Stimulated activated CD4-positive, alpha-beta T cell treated with anti-CD3 and anti-CD28 coated beads, Interleukin-2, amount 100 ng/mL, for 48 hours (primary cell): ENCODE measurements at regions not wholly inside any gene's neighbourhood (a gene's known extent, or its start where the extent isn't known, plus 50 kb on each side); places are given as distances from the start of the nearest gene placed in this dataset.

Source experiments
- DNase-seq, 2 donors: peaks; one replicate each; pipeline ENCODE4 v3.0.0-alpha.2; 2020

DNA sequence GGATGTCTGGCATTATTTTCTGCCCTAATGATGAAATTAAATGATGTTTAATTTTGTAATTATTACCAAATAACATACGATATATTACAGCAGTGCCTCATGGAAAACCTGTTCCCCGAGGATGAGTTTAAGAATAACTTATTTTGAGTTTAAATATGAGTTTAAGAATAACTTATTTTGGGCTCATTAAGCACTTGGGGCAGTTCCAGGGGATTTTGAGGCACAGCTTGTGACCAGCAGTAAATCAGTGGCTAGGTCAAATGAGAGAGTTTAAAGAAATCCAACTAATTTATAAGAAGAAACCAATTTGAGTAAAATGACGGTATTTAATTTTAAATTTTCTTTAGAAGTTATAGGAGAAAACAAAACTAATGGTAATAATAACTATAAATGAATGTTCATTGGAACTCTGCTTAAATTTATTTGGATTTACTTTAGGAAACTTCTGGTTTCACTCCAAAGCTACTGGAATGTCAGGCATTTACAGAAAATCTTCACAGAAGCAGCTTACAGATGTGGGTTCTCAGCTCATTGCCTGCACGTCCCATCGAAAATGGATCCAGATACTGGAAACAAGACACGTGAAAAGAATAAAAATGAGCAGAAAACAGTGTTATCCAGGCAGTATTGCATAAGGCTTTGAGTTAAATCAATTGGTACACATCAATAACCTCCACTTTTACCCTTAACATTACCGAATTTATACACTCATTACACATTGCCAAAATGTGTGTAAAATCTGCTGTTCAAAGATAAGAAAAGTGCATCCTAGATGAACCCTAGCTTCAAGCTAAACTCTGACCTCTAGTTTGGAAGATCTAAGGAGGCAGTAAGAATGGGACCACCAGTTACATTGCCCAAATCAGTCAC, 784.5 kb upstream of the IGFBP3 start:
- no peak for DNase-seq

DNA sequence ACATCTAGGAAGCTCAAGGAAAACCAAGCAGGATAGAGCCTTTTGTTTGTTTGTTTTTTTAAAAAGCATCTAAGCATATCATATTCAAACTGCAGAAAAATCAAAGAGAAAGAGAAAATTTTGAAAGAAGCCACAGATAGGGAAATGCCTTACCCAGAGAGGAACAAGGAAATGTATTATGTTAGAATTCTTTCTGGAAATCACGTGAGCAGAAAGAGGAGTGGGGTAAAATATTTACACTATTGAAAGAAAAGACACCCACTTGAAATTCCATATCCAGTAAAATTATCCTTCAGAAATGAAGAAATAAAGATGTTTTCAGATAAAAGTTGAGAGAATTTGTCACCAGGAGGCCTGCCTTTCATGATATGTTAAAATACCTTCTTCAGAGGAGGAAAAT, 775.7 kb upstream of the IGFBP3 start:
- no peak for DNase-seq

GRCh38 chr7:46695051-46695708, 774.1 kb upstream of the IGFBP3 start:
- DNase-seq = no peak

DNA sequence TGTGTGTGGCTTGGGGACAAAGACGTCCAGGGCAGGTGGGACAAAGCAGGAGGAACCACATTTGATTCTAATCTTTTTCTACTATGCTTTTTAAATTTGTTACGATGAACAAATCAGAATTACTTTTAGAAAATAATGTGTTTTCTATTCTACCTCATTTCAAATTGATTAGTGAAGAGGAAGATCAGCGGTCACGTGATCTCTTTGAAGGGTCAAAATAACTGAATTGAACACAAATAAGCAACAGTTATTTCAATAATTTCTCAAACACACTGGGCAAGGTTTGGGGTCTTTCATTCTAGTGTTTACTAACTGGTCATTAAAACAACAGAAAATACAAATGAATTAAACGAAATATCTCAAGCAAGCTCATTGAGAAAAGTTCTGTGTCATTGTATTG, 773.0 kb upstream of the IGFBP3 start:
- DNase-seq = no peak

- no peak for DNase-seq
These were observed 766.1 kb upstream of the IGFBP3 start for GRCh38 chr7:46687203-46687602.

DNA sequence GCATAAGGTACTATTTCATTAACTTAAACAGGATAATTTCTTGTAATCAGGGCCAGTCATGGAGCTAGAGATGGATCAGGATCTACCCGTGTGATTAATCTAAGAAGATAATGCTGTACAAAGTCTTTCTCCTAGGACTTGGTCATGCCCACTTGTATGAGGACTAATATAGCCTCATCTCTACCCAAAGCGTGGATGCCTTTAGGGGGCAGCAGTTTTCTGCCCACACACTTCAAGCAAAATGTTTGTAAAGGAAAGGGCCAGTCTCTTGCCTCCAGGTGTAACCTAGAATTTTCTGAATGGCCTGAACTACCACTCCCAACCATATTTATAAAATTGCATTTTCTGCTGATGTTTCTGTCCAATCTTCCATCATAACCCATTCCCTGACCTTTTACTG, 764.0 kb upstream of the IGFBP3 start:
- DNase-seq = no peak

- DNase-seq = no peak
These were observed 762.0 kb upstream of the IGFBP3 start for GRCh38 chr7:46682836-46683624.

- no peak for DNase-seq
These were observed 760.9 kb upstream of the IGFBP3 start for GRCh38 chr7:46681865-46682503.

DNA sequence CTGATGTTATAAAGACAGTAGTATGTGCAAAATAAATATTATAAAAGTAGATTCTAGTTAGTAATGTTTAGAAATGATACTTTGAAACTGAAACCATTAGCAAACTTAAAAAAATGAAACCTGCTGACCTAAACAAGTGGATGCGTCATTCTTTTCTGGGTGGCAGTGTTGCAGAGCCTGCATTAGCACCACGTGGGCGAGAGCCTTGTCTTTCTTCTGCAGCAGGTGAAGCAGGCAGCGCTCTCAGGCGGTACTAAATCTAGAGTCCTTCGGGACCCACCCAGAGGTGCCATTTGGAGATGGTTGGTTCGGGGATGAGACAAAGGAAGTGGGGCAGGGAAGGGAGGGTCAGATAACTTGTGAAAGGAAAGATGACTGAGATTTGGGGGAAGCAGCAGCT, 759.1 kb upstream of the IGFBP3 start:
- no peak for DNase-seq

- DNase-seq = no peak
These were observed 758.6 kb upstream of the IGFBP3 start for GRCh38 chr7:46679671-46680070.

DNA sequence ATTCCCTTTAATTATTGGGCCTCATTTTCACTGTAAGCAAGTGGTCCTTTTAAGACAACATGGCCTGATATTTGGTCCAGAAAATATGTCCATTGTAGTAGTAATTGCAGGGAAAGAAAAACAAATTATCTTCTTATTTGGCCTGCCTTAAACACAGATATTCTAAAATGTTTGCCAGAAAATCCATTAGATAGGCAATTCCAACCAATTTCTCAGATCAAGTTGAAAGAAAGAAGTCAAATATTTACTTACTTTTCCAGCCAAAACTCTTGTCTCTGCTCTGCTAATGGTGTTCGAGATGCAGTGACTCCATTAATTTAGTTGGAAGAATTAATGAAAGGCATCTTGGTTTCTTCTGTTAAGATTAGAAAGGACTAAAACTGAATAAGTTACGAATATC, 757.3 kb upstream of the IGFBP3 start:
- DNase-seq = no peak

DNA sequence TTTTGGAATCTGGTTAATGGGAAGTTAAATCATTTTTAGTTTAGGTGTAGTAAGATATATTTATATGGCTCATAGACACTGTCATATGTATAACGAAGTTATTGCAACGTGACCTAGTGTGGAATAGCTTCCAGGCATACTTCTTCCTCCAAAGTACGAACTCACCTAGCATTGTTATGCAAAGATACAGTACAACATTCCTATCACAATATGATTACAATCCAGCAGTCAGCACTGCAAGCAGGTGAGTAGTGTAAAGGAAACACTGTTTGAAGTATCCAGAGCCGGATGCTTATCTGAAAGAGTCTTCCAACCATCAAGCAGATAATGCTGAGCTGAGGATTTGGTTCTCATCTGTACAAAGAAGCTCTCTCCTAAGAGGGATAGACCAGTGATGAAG, 754.4 kb upstream of the IGFBP3 start:
- no peak for DNase-seq

DNA sequence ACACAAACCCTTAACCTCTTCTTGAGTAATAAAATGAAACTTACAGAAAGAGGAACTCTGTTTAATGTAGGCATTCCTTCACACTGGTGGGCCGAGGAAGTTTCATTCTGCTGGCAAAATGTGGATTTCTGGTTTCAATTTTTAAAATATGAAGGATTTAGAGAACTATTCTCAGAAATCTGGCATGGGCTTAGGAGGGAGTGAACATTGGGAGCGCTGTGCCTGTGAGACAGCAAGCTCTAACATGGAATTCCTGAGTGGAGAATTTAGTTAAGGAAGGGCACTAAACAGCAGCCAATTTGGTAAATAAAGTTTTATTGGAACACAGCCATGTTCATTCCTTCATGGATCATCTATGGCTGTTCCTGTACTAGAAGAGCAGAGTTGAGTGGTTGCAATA, 751.8 kb upstream of the IGFBP3 start:
- DNase-seq = no peak

GRCh38 chr7:46671108-46671769, 750.2 kb upstream of the IGFBP3 start:
- no peak for DNase-seq

GRCh38 chr7:46669028-46669427, 748.0 kb upstream of the IGFBP3 start:
- DNase-seq = no peak

- DNase-seq = no peak
These were observed 743.4 kb upstream of the IGFBP3 start for GRCh38 chr7:46664453-46664852.

- DNase-seq = no peak
These were observed 742.0 kb upstream of the IGFBP3 start for GRCh38 chr7:46663025-46663424.

GRCh38 chr7:46661431-46661830, 740.4 kb upstream of the IGFBP3 start:
- no peak for DNase-seq

DNA sequence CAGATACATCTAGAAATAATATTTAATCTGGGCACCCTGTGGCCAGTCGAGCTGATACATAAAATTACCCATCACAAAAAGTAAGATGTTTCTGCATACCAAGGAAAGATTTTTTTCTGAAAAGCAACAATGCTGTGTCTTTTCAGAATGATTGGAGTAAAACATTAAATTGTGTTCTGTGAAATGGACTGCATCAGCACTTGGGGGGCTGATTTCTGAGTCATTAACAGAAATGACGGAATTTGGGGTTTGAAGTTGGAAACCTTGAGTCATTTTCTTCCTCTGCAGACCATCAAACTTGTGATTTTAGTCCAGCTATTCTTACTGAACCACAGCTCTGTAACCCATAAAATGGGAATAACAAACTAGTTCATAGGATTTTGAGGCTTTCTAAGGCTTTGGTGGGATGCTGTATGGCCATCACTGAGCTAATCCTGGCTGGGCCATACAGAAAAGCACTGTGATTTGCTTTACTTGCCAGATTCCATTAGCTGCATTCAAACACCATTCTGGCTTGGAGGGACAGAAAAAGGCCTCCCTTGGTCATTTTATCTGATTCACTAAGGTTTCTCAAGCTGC, 739.4 kb upstream of the IGFBP3 start:
- no peak for DNase-seq

DNA sequence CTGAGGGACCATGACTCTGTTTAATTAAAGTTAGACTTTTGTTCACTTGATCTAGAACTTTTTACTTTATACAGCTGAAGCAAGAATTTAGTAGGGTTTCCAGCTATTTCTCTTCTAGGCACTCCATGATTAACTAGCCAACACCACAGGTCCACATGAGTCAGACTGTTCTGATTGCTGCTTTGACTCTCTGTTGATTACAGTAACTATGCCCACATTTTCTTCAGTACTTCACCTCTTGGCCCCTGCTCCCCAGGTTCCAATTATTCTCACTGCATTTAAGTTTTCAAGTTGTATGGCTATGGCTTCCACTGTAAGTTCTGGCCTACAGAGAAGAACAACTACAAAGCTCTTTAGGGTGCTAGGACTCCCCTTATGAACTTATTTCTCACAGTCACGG, 737.2 kb upstream of the IGFBP3 start:
- no peak for DNase-seq

- no peak for DNase-seq
These were observed 733.7 kb upstream of the IGFBP3 start for GRCh38 chr7:46654546-46655443.
